NOMO-1 treated with dmso at 0.1 percent for 144 hours (cell line): ENCODE measurements at regions not wholly inside any gene's neighbourhood (a gene's known extent, or its start where the extent isn't known, plus 50 kb on each side); places are given as distances from the start of the nearest gene placed in this dataset.

ENCODE experiments used
- DNase-seq: peaks from one replicate; lab custom pipeline; 2025; ENCODE audit not compliant: unreplicated experiment; lab: John Stamatoyannopoulos, UW

GRCh38 chr22:47678636-47679287, 916.3 kb downstream of the TBC1D22A start:
- no peak for DNase-seq

GRCh38 chr22:47678048-47678447, 915.6 kb downstream of the TBC1D22A start:
- DNase-seq = no peak

- DNase-seq = no peak
Observed at GRCh38 chr22:47676685-47677084, 914.2 kb downstream of the TBC1D22A start.

GRCh38 chr22:47674600-47674999, 912.1 kb downstream of the TBC1D22A start:
- no peak for DNase-seq

- DNase-seq = no peak
Observed at GRCh38 chr22:47673557-47673956, 911.1 kb downstream of the TBC1D22A start.

- no peak for DNase-seq
Observed at GRCh38 chr22:47672526-47672925, 910.1 kb downstream of the TBC1D22A start.

- DNase-seq = no peak
Observed at GRCh38 chr22:47665151-47665550, 902.7 kb downstream of the TBC1D22A start.

- DNase-seq = no peak
Observed at GRCh38 chr22:47663615-47664605, 901.5 kb downstream of the TBC1D22A start.

GRCh38 chr22:47659467-47660223, 897.2 kb downstream of the TBC1D22A start:
- DNase-seq = no peak

GRCh38 chr22:47658182-47658581, 895.7 kb downstream of the TBC1D22A start:
- DNase-seq = no peak

- no peak for DNase-seq
Observed at GRCh38 chr22:47657224-47657623, 894.8 kb downstream of the TBC1D22A start.

- no peak for DNase-seq
Observed at GRCh38 chr22:47656806-47657205, 894.4 kb downstream of the TBC1D22A start.

- DNase-seq = no peak
Observed at GRCh38 chr22:47655930-47656329, 893.5 kb downstream of the TBC1D22A start.

- DNase-seq = no peak
Observed at GRCh38 chr22:47654922-47655491, 892.6 kb downstream of the TBC1D22A start.

- DNase-seq = no peak
Observed at GRCh38 chr22:47653921-47654320, 891.5 kb downstream of the TBC1D22A start.

GRCh38 chr22:47651216-47651987, 889.0 kb downstream of the TBC1D22A start:
- no peak for DNase-seq

GRCh38 chr22:47647720-47648119, 885.3 kb downstream of the TBC1D22A start:
- DNase-seq = no peak

- no peak for DNase-seq
Observed at GRCh38 chr22:47647181-47647580, 884.7 kb downstream of the TBC1D22A start.

- DNase-seq = no peak
Observed at GRCh38 chr22:47645923-47646322, 883.5 kb downstream of the TBC1D22A start.

GRCh38 chr22:47645450-47645914, 883.0 kb downstream of the TBC1D22A start:
- DNase-seq = no peak
